B cell (primary cell): ENCODE measurements at regions not wholly inside any gene's neighbourhood (a gene's known extent, or its start where the extent isn't known, plus 50 kb on each side); places are given as distances from the start of the nearest gene placed in this dataset.

Experiments
- ATAC-seq: fragments of 200-7000 bp; cut with Tn5 transposase; one replicate; pipeline ENCODE4 v1.10.0; 2021; ENCODE audit warnings: low read depth, mild to moderate bottlenecking, moderate number of reproducible peaks, moderate library complexity
- CTCF ChIA-PET: fragments of 350-600 bp; sonication (Branson Sonifier 250); formaldehyde crosslinking; loops from one replicate; lab custom pipeline; 2021; ENCODE audit warnings: antibody characterized with exemption, inconsistent platforms; lab: Charles Lee
- POLR2A ChIA-PET: fragments of 350-600 bp; sonication (Branson Sonifier 250); formaldehyde crosslinking; loops from one replicate; lab custom pipeline; 2021; ENCODE audit warnings: antibody characterized with exemption; lab: Charles Lee
- DNase-seq: peaks from one replicate; pipeline ENCODE4 v3.0.0; 2013
- H2AFZ ChIP-seq: 2 replicates; pipeline ENCODE4 v1.6.1; 2012; ENCODE audit warnings: mild to moderate bottlenecking, low read depth, low read length; ENCODE audit not compliant: insufficient read depth, poor library complexity, severe bottlenecking
- H3K27ac ChIP-seq, 2 donors: 1 replicate in 1 of 2; 2 replicates in 1 of 2; pipeline ENCODE4 v1.5.1; 2012 to 2013; ENCODE audit warnings: low read length in 2 of 2, mild to moderate bottlenecking in 2 of 2, moderate library complexity in 1 of 2
- H3K27me3 ChIP-seq, 4 experiments: fragments of 200-600 bp in 1 of 4; sonication (generic) in 1 of 4; replicated peaks in 1 of 4; 1 replicate in 2 of 4; 2 replicates in 2 of 4; pipeline versions ENCODE4 v1.6.1 to v1.7.0; 2013 to 2016; ENCODE audit warnings: low read length in 3 of 4, mild to moderate bottlenecking in 2 of 4, mixed read lengths in 1 of 4, moderate library complexity in 1 of 4; ENCODE audit not compliant: insufficient read depth in 4 of 4, control insufficient read depth in 3 of 4; ENCODE audit errors: control extremely low read depth in 1 of 4
- H3K36me3 ChIP-seq, 2 experiments: replicated peaks in 1 of 2; 1 replicate in 1 of 2; 2 replicates in 1 of 2; pipeline versions ENCODE4 v1.6.1 to v1.7.1; 2013; ENCODE audit warnings: low read length in 1 of 2; ENCODE audit not compliant: insufficient read depth in 2 of 2, control insufficient read depth in 1 of 2; ENCODE audit errors: control extremely low read depth in 1 of 2, extremely low read depth in 1 of 2
- H3K4me1 ChIP-seq, 2 donors: fragments of 200-600 bp in 1 of 2; sonication (generic) in 1 of 2; 1 replicate in 1 of 2; 2 replicates in 1 of 2; pipeline versions ENCODE4 v1.5.1 to v1.6.1; 2013 to 2017; ENCODE audit warnings: low read length in 2 of 2; ENCODE audit not compliant: control insufficient read depth in 2 of 2, insufficient read depth in 2 of 2
- H3K4me2 ChIP-seq: replicated peaks from 2 replicates; pipeline ENCODE3; 2012; ENCODE audit warnings: mild to moderate bottlenecking, low read depth, low read length; ENCODE audit not compliant: poor library complexity, severe bottlenecking
- H3K4me3 ChIP-seq, 5 experiments: fragments of 200-600 bp in 1 of 5; sonication (generic) in 1 of 5; 1 replicate in 3 of 5; 2 replicates in 2 of 5; pipeline versions ENCODE4 v1.5.1 to v1.7.0; 2011 to 2016; ENCODE audit warnings: low read length in 4 of 5, mild to moderate bottlenecking in 4 of 5, low read depth in 2 of 5, control low read depth in 1 of 5, moderate library complexity in 1 of 5; ENCODE audit not compliant: insufficient read depth in 1 of 5; ENCODE audit errors: control extremely low read depth in 1 of 5, extremely low read depth in 1 of 5
- H3K79me2 ChIP-seq: fragments of 200-600 bp; sonication (generic); one replicate; pipeline ENCODE4 v1.6.0; 2016; ENCODE audit warnings: low read length; ENCODE audit not compliant: control insufficient read depth, insufficient read depth
- H3K9ac ChIP-seq: fragments of 200-600 bp; sonication (generic); 2 replicates; pipeline ENCODE4 v1.6.1; 2017; ENCODE audit warnings: mild to moderate bottlenecking, low read length, moderate library complexity
- H3K9me3 ChIP-seq, 3 donors: one replicate each; pipeline versions ENCODE4 v1.6.1 to v1.7.1; 2013; ENCODE audit warnings: low read length in 2 of 3; ENCODE audit not compliant: control insufficient read depth in 2 of 3, insufficient read depth in 1 of 3; ENCODE audit errors: control extremely low read depth in 1 of 3
- H4K20me1 ChIP-seq: 2 replicates; pipeline ENCODE4 v1.6.0; 2012; ENCODE audit warnings: mild to moderate bottlenecking, low read length; ENCODE audit not compliant: insufficient read depth, control insufficient read depth, poor library complexity, severe bottlenecking
- H3K27ac Mint-ChIP-seq: one replicate; pipeline ENCODE4 v1.8.0; 2021; ENCODE audit warnings: mixed read lengths
- H3K27me3 Mint-ChIP-seq: one replicate; pipeline ENCODE4 v1.8.0; 2021; ENCODE audit warnings: mixed read lengths
- H3K4me1 Mint-ChIP-seq: one replicate; pipeline ENCODE4 v1.8.0; 2021; ENCODE audit warnings: mixed read lengths
- H3K4me3 Mint-ChIP-seq: one replicate; pipeline ENCODE4 v1.8.0; 2021; ENCODE audit warnings: mixed read lengths
- H3K9me3 Mint-ChIP-seq: one replicate; pipeline ENCODE4 v1.8.0; 2022; ENCODE audit warnings: mixed read lengths; ENCODE audit not compliant: insufficient read depth
- CTCF ChIP-seq: fragments of 200-600 bp; IDR thresholded peaks from one replicate; pipeline ENCODE4 v1.8.0; 2022; ENCODE audit warnings: antibody characterized with exemption, mild to moderate bottlenecking
- EZH2 ChIP-seq: IDR thresholded peaks from 2 replicates; pipeline ENCODE4 v1.6.1; 2012; ENCODE audit warnings: borderline replicate concordance, low read depth, mild to moderate bottlenecking, moderate library complexity, low read length; ENCODE audit not compliant: insufficient read depth, poor library complexity, severe bottlenecking
- WGBS: methylation state at CpG from one replicate; pipeline ENCODE4 v1.1.5; 2013; ENCODE audit warnings: missing lambda C conversion rate; ENCODE audit not compliant: insufficient coverage; 5-methylcytosine and 5-hydroxymethylcytosine counted together
- intact Hi-C: fragments of 100-400 bp; cut with micrococcal nuclease; formaldehyde crosslinking; loops from one replicate; pipeline ENCODE4 v1.10.0; 2022

DNA sequence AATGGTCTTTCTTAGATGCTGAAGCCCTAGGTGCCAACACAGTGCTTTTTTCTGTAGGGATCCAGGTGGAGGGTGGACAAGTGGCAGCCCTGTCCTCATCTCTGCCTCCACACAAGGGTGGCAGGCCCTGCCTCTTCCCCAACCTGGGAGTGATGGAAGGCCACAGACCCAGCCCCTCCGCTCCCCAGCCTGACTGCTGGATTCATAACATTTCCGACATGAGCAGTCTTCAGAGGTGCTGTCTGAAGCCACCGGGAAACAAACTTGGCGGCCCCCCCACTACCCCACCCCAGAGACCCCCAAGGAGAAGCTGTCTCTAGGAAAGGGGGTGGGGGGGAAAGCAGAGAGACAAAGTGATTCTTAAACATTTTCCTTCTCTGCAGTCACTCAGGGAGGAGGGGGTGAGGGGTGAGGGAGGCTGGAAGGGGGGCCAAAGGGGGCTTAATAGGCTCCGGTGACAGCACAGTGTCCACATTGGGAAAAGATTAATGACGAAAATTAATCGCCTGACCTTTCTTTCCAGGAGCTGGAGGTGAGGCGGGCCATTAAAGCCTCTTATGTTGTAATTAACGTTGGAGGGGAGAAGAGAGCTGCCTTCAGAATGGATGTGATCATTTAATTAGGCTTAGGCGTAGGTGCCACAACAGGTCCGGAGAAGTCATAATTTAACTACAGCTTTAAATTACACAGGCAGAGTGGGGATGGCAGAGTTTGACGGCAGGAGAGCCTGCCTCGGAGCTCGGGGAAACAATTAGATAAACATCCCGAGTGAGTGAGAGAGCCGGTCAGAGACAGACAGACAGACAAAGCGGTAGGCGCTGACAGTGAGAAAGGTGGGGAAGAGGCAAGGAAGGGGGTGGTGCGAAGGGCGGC, 76.8 kb upstream of the FOXP4 start:
- no peaks in the 10 kb centered on the region for H3K36me3 ChIP-seq
- CTCF ChIA-PET, result interaction anchor here (1.2 kb wide), 1 partner anchor 117 kb away, joined by 3 read pairs; no protein-coding TSS in a partner anchor
- intact Hi-C loops, result no loop called here
- H3K79me2 ChIP-seq, result no peaks in the 10 kb centered on the region
- H3K27me3 ChIP-seq, result peaks cover 0 to 54% (median 13%) of the 10 kb centered on the region in 4 experiments
- TF ChIP-seq CTCF (no peak), EZH2 (no peak)
- WGBS, result 45% methylated on average over 14 of the region's 20 CpGs
- H3K4me3 ChIP-seq, result peak overlapping the region in 1 of 5 experiments; percentile 34
- H3K4me1 ChIP-seq, result peaks cover 13 to 15% of the 10 kb centered on the region in 2 donors
- no peak for ATAC-seq
- H3K9me3 ChIP-seq, result peaks cover 0 to 8% (median 0%) of the 10 kb centered on the region in 3 donors
- H3K4me3 Mint-ChIP-seq, result peak overlapping the region; percentile 73
- DNase-seq, result no peak
- peak overlapping the region; percentile 30 for H3K9ac ChIP-seq
- peak overlapping the region; percentile 50 for H2AFZ ChIP-seq
- H3K9me3 Mint-ChIP-seq, result no peaks in the 10 kb centered on the region
- peaks cover 71% of the 10 kb centered on the region for H3K27me3 Mint-ChIP-seq
- peak overlapping the region; percentile 4 for H3K27ac Mint-ChIP-seq
- no peak overlapping the region for H3K27ac ChIP-seq
- peak overlapping the region; percentile 75 for H3K4me2 ChIP-seq
- H3K4me1 Mint-ChIP-seq, result peaks cover 9% of the 10 kb centered on the region
- no peaks in the 10 kb centered on the region for H4K20me1 ChIP-seq
- POLR2A ChIA-PET, result interaction anchor here (0.6 to 1.1 kb wide), 2 partner anchors 13 to 20 kb away, joined by 3 to 8 read pairs; no protein-coding TSS in a partner anchor

GRCh38 chr6:41470029-41470330, 76.2 kb upstream of the FOXP4 start:
- no peaks in the 10 kb centered on the region for H3K9me3 Mint-ChIP-seq
- WGBS, result 6% methylated on average over 10 of the region's 23 CpGs
- H3K4me1 Mint-ChIP-seq, result peaks cover 9% of the 10 kb centered on the region
- no peak for TF ChIP-seq EZH2
- TF ChIP-seq CTCF, result no peak
- Histone ChIP-seq H2AFZ (peak overlapping the region; percentile 50), H3K9me3 (peaks cover 0 to 8% (median 0%) of the 10 kb centered on the region in 3 donors), H3K9ac (peak overlapping the region; percentile 30), H3K4me1 (peaks cover 13 to 15% of the 10 kb centered on the region in 2 donors), H3K27ac (no peak overlapping the region), H3K27me3 (peaks cover 0 to 52% (median 13%) of the 10 kb centered on the region in 4 experiments), H3K36me3 (no peaks in the 10 kb centered on the region), H3K79me2 (no peaks in the 10 kb centered on the region), H3K4me3 (peak overlapping the region in 3 of 5 experiments; percentile 29 to 34 (median 33)), H4K20me1 (no peaks in the 10 kb centered on the region), H3K4me2 (peak overlapping the region; percentile 75)
- intact Hi-C loops, result no loop called here
- peaks cover 76% of the 10 kb centered on the region for H3K27me3 Mint-ChIP-seq
- CTCF ChIA-PET, result interaction anchor here (1.2 kb wide), 1 partner anchor 117 kb away, joined by 3 read pairs; no protein-coding TSS in a partner anchor
- ATAC-seq (peak; percentile 45), DNase-seq (peak; percentile 56)
- POLR2A ChIA-PET, result no interaction called here
- peak overlapping the region; percentile 73 for H3K4me3 Mint-ChIP-seq
- H3K27ac Mint-ChIP-seq, result peak overlapping the region; percentile 4
